Choroid plexus epithelial cell (primary cell): ENCODE measurements at regions not wholly inside any gene's neighbourhood (a gene's known extent, or its start where the extent isn't known, plus 50 kb on each side); places are given as distances from the start of the nearest gene placed in this dataset.
A peak's percentile ranks its signal among the peaks of the same experiment; 100 is the strongest.

ENCODE experiments used
- DNase-seq: peaks from one replicate; pipeline ENCODE4 v3.0.0-alpha.2; 2010; ENCODE audit warnings: low read depth
- H3K4me3 ChIP-seq: 2 replicates; pipeline ENCODE4 v1.5.1; 2011; ENCODE audit warnings: low read depth, mild to moderate bottlenecking, control low read depth, low read length, moderate library complexity
- CTCF ChIP-seq: conservative IDR thresholded peaks from 2 replicates; pipeline ENCODE4 v1.5.1; 2011; ENCODE audit warnings: low read depth, mild to moderate bottlenecking, control low read depth, inconsistent platforms, low read length, moderate library complexity

GRCh38 chr1:168964478-168964877 is 142.0 kb upstream of the ATP1B1 start:
- no peak overlapping the region for H3K4me3 ChIP-seq
- no peak for TF ChIP-seq CTCF
- DNase-seq: no peak

GRCh38 chr1:168966217-168966616 is 140.3 kb upstream of the ATP1B1 start:
- DNase-seq: no peak
- no peak overlapping the region for H3K4me3 ChIP-seq
- TF ChIP-seq CTCF: no peak

GRCh38 chr1:168966636-168967035 is 139.9 kb upstream of the ATP1B1 start:
- DNase-seq: no peak
- TF ChIP-seq CTCF: no peak
- no peak overlapping the region for H3K4me3 ChIP-seq

- TF ChIP-seq CTCF: no peak
These were observed 135.4 kb upstream of the ATP1B1 start for GRCh38 chr1:168970926-168971659.

GRCh38 chr1:168972225-168972624 is 134.3 kb upstream of the ATP1B1 start:
- H3K4me3 ChIP-seq: no peak overlapping the region
- DNase-seq: no peak
- TF ChIP-seq CTCF: no peak

More at GRCh38 chr1:168970926-168971659, 135.4 kb upstream of the ATP1B1 start:
- no peak overlapping the region for H3K4me3 ChIP-seq
- DNase-seq: no peak

- peak; percentile 25 for DNase-seq
- no peak for TF ChIP-seq CTCF
- no peak overlapping the region for H3K4me3 ChIP-seq
These were observed 133.6 kb upstream of the ATP1B1 start for GRCh38 chr1:168972887-168973286.

GRCh38 chr1:168974117-168974516 is 132.4 kb upstream of the ATP1B1 start:
- peak; percentile 4 for DNase-seq
- H3K4me3 ChIP-seq: no peak overlapping the region
- TF ChIP-seq CTCF: no peak
